ENCODE measurements at regions not wholly inside any gene's neighbourhood (a gene's known extent, or its start where the extent isn't known, plus 50 kb on each side); places are given as distances from the start of the nearest gene placed in this dataset.

DNA sequence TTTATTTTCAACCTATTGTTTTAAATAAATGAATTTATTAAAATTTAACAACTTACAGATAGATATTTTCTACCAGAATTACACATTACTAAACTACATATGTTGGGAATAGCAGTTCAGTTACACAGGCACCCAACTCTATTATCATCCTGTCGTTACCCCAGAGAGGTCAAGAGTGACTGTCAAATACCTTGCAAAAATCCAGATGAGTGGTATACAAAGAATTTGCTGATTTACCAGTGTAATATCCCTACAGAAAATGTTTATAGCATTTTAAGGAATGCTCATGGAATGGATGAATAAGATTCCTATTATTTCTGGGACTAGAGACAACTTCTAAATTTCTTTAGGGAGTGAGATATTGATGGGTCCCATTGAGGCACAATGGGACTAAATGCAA lies 300.7 kb upstream of the RGS18 start:
- ChIA-PET SMC1A (ENCODE audit: uncharacterized antibody, unreplicated experiment) (interaction anchor here (0.5 kb wide), 1 partner anchor 21 kb away, joined by 3 read pairs; no protein-coding TSS in a partner anchor), CTCF (no interaction called here), POLR2A (no interaction called here), RAD21 (ENCODE audit: unreplicated experiment) (no interaction called here)
- Histone ChIP-seq H3K79me2 (ENCODE audit: control insufficient read depth, insufficient read depth, low read length) (no peaks in the 10 kb centered on the region), H4K20me1 (ENCODE audit: control insufficient read depth, insufficient read depth) (no peaks in the 10 kb centered on the region), H3K4me1 (ENCODE audit: control insufficient read depth, insufficient read depth, low read length) (no peaks in the 10 kb centered on the region), H3K27me3 (replicated peaks in 1 of 2; ENCODE audit: control insufficient read depth in 2 of 2, insufficient read depth in 2 of 2, low read length in 1 of 2) (no peaks in the 10 kb centered on the region), H3K4me2 (ENCODE audit: control insufficient read depth, insufficient read depth) (no peak overlapping the region), H3K9me3 (replicated peaks; ENCODE audit: control insufficient read depth, insufficient read depth, low read length) (no peaks in the 10 kb centered on the region), H3K9ac (ENCODE audit: control insufficient read depth, insufficient read depth, low read length) (no peak overlapping the region), H3K36me3 (ENCODE audit: control insufficient read depth in 2 of 2, insufficient read depth in 2 of 2, low read length in 1 of 2) (no peaks in the 10 kb centered on the region), H2AFZ (ENCODE audit: control insufficient read depth, low read depth, low read length) (no peak overlapping the region), H3K27ac (ENCODE audit: control insufficient read depth, insufficient read depth) (no peak overlapping the region), H3K4me3 (no peak overlapping the region)
- in situ Hi-C loops (cut with MboI) (no loop called here), intact Hi-C loops (cut with micrococcal nuclease; ENCODE audit: unreplicated experiment) (no loop called here)
- WGBS (ENCODE audit: insufficient coverage, insufficient replicate concordance, low lambda C conversion rate, missing lambda C conversion rate) = 0% methylated on average over 1 of the region's 1 CpG
- TF ChIP-seq TARDBP (IDR thresholded peaks at IDR 0.05; ENCODE audit: borderline replicate concordance) (no peak), NR2F1 (conservative IDR thresholded peaks at IDR 0.05) (no peak)
- FAIRE-seq (no peak), ATAC-seq (no peak), DNase-seq (ENCODE audit: low read depth, low spot score) (no peak)
- BruUV-seq (replicated peaks) = no TSS peak

DNA sequence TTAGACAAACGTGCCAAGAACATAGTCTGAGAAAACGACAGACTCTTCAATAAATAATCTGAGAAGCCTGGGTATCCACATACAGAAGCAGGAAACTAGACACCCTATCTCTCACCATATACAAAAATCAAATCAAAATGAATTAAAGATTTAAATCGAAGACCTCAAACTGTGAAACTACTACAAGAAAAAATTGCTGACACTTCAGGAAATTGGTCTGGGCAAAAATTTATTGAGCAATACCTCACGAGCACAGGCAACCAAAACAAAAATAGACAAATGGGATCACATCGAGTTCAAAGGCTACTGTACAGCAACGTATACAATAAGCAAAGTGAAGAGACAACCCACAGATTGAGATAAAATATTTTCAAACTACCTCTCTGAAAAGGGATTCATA lies 292.8 kb upstream of the RGS18 start:
- H2AFZ ChIP-seq (ENCODE audit: control insufficient read depth, low read depth, low read length) = no peak overlapping the region
- in situ Hi-C loops (cut with MboI) = no loop called here
- intact Hi-C loops (cut with micrococcal nuclease; ENCODE audit: unreplicated experiment) = no loop called here
- TF ChIP-seq WRNIP1 (IDR thresholded peaks at IDR 0.05; ENCODE audit: borderline replicate concordance, low read depth, low read length) (no peak), FOS (IDR thresholded peaks at IDR 0.05; ENCODE audit: borderline replicate concordance, extremely low read depth, insufficient read length) (no peak), SMC3 (IDR thresholded peaks at IDR 0.05; ENCODE audit: borderline replicate concordance, low read length) (no peak), TARDBP (IDR thresholded peaks at IDR 0.05; ENCODE audit: borderline replicate concordance) (no peak), RAD51 (IDR thresholded peaks at IDR 0.05) (no peak), GABPA (IDR thresholded peaks at IDR 0.05; ENCODE audit: low read depth) (no peak), ZNF217 (IDR thresholded peaks at IDR 0.05) (no peak), SREBF1 (IDR thresholded peaks at IDR 0.05; ENCODE audit: low read length) (no peak)
- TF ChIP-seq, protein P1, sequence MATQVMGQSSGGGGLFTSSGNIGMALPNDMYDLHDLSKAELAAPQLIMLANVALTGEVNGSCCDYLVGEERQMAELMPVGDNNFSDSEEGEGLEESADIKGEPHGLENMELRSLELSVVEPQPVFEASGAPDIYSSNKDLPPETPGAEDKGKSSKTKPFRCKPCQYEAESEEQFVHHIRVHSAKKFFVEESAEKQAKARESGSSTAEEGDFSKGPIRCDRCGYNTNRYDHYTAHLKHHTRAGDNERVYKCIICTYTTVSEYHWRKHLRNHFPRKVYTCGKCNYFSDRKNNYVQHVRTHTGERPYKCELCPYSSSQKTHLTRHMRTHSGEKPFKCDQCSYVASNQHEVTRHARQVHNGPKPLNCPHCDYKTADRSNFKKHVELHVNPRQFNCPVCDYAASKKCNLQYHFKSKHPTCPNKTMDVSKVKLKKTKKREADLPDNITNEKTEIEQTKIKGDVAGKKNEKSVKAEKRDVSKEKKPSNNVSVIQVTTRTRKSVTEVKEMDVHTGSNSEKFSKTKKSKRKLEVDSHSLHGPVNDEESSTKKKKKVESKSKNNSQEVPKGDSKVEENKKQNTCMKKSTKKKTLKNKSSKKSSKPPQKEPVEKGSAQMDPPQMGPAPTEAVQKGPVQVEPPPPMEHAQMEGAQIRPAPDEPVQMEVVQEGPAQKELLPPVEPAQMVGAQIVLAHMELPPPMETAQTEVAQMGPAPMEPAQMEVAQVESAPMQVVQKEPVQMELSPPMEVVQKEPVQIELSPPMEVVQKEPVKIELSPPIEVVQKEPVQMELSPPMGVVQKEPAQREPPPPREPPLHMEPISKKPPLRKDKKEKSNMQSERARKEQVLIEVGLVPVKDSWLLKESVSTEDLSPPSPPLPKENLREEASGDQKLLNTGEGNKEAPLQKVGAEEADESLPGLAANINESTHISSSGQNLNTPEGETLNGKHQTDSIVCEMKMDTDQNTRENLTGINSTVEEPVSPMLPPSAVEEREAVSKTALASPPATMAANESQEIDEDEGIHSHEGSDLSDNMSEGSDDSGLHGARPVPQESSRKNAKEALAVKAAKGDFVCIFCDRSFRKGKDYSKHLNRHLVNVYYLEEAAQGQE (IDR thresholded peaks at IDR 0.05; ENCODE audit: low read depth, low read length) = no peak
- TF ChIP-seq, protein P2, sequence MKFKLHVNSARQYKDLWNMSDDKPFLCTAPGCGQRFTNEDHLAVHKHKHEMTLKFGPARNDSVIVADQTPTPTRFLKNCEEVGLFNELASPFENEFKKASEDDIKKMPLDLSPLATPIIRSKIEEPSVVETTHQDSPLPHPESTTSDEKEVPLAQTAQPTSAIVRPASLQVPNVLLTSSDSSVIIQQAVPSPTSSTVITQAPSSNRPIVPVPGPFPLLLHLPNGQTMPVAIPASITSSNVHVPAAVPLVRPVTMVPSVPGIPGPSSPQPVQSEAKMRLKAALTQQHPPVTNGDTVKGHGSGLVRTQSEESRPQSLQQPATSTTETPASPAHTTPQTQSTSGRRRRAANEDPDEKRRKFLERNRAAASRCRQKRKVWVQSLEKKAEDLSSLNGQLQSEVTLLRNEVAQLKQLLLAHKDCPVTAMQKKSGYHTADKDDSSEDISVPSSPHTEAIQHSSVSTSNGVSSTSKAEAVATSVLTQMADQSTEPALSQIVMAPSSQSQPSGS (IDR thresholded peaks at IDR 0.05; ENCODE audit: low read length) = no peak
- TF ChIP-seq, protein P3, sequence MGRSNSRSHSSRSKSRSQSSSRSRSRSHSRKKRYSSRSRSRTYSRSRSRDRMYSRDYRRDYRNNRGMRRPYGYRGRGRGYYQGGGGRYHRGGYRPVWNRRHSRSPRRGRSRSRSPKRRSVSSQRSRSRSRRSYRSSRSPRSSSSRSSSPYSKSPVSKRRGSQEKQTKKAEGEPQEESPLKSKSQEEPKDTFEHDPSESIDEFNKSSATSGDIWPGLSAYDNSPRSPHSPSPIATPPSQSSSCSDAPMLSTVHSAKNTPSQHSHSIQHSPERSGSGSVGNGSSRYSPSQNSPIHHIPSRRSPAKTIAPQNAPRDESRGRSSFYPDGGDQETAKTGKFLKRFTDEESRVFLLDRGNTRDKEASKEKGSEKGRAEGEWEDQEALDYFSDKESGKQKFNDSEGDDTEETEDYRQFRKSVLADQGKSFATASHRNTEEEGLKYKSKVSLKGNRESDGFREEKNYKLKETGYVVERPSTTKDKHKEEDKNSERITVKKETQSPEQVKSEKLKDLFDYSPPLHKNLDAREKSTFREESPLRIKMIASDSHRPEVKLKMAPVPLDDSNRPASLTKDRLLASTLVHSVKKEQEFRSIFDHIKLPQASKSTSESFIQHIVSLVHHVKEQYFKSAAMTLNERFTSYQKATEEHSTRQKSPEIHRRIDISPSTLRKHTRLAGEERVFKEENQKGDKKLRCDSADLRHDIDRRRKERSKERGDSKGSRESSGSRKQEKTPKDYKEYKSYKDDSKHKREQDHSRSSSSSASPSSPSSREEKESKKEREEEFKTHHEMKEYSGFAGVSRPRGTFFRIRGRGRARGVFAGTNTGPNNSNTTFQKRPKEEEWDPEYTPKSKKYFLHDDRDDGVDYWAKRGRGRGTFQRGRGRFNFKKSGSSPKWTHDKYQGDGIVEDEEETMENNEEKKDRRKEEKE (IDR thresholded peaks at IDR 0.05) = no peak

More for the DNA sequence above, 292.8 kb upstream of the RGS18 start:
- ATAC-seq = no peak
- no peak for FAIRE-seq
- CTCF ChIA-PET = no interaction called here
- POLR2A ChIA-PET = no interaction called here
- Histone ChIP-seq H3K27ac (ENCODE audit: control insufficient read depth, insufficient read depth) (no peak overlapping the region), H3K9ac (ENCODE audit: control insufficient read depth, insufficient read depth, low read length) (no peak overlapping the region), H3K4me1 (ENCODE audit: control insufficient read depth, insufficient read depth, low read length) (no peaks in the 10 kb centered on the region), H3K79me2 (ENCODE audit: control insufficient read depth, insufficient read depth, low read length) (no peaks in the 10 kb centered on the region), H3K36me3 (ENCODE audit: control insufficient read depth in 2 of 2, insufficient read depth in 2 of 2, low read length in 1 of 2) (no peaks in the 10 kb centered on the region), H3K4me2 (ENCODE audit: control insufficient read depth, insufficient read depth) (no peak overlapping the region), H4K20me1 (ENCODE audit: control insufficient read depth, insufficient read depth) (no peaks in the 10 kb centered on the region), H3K27me3 (replicated peaks in 1 of 2; ENCODE audit: control insufficient read depth in 2 of 2, insufficient read depth in 2 of 2, low read length in 1 of 2) (no peaks in the 10 kb centered on the region), H3K9me3 (replicated peaks; ENCODE audit: control insufficient read depth, insufficient read depth, low read length) (no peaks in the 10 kb centered on the region), H3K4me3 (no peak overlapping the region)
- RAD21 ChIA-PET (ENCODE audit: unreplicated experiment) = no interaction called here
- SMC1A ChIA-PET (ENCODE audit: uncharacterized antibody, unreplicated experiment) = no interaction called here
- under 1% methylated on average over 6 of the region's 6 CpGs for WGBS (ENCODE audit: insufficient coverage, insufficient replicate concordance, low lambda C conversion rate, missing lambda C conversion rate)
- DNase-seq (ENCODE audit: low read depth, low spot score) = no peak
- BruUV-seq (replicated peaks) = no TSS peak

All from GM12878 (cell line).